ENCODE measurements at regions not wholly inside any gene's neighbourhood (a gene's known extent, or its start where the extent isn't known, plus 50 kb on each side); places are given as distances from the start of the nearest gene placed in this dataset.

DNA sequence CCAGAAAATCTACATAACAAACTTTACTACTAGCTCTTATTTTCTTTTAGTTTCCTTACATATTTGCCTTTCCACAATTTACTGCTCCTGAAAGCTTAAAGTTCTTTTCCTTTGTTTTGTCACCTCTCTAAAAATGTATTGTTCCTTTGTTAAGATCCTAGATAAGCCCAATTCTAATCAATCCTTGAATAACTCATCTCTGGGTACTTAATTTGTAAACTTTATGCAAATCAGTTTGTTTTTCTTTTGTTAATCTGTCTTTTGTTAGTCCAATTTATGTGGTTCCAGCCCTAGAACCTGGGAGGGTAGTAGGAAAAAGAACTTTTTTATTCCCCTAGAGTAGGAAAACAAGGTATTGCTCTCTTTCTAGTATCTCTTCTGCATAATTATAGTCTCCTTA lies 444.7 kb downstream of the PCDH10 start:
- TF ChIP-seq CTCF (IDR thresholded peaks at IDR 0.05), result no peak

- TF ChIP-seq CTCF (IDR thresholded peaks at IDR 0.05), result no peak
Measured at GRCh38 chr4:133592591-133592990, 443.5 kb downstream of the PCDH10 start.

GRCh38 chr4:133592106-133592505 lies 443.0 kb downstream of the PCDH10 start:
- no peak for TF ChIP-seq CTCF (IDR thresholded peaks at IDR 0.05)

GRCh38 chr4:133588306-133588705 lies 439.2 kb downstream of the PCDH10 start:
- TF ChIP-seq CTCF (IDR thresholded peaks at IDR 0.05), result no peak

GRCh38 chr4:133585323-133585722 lies 436.2 kb downstream of the PCDH10 start:
- TF ChIP-seq CTCF (IDR thresholded peaks at IDR 0.05), result no peak

GRCh38 chr4:133584714-133585113 lies 435.6 kb downstream of the PCDH10 start:
- peak; percentile 9; the same call in 1 of the 2 replicates for TF ChIP-seq CTCF (IDR thresholded peaks at IDR 0.05)

DNA sequence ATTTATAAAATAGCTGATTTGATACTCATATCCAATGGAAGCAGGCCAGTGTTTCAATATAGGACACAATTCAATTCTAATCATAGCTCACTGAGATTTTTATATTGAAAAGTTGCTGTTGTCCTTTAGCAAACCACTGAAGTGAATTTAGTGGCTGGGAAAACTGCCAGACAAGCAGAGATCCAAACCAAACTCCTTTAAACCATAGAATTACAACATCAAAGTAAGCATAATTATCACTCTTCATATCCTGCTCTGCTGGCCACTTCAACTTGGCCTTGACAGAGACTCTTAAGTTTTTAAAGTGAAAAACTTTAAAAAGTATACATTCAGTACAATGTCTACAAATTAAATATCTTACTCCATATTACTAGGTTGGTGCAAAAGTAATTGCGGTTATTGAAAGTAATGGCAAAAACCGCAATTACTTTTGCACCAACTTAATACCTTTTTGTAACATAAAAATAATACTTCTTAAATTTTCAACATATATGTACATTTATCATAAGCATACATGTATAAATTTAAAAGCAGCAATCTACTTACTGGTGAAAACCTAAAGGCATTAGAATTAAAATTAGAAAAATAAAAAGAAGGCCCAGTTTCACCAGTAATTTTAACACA lies 433.0 kb downstream of the PCDH10 start:
- TF ChIP-seq CTCF (IDR thresholded peaks at IDR 0.05), result no peak

GRCh38 chr4:133574248-133574647 lies 425.2 kb downstream of the PCDH10 start:
- no peak for TF ChIP-seq CTCF (IDR thresholded peaks at IDR 0.05)
